HepG2 (cell line): ENCODE measurements at regions not wholly inside any gene's neighbourhood (a gene's known extent, or its start where the extent isn't known, plus 50 kb on each side); places are given as distances from the start of the nearest gene placed in this dataset.

Source experiments
- ATAC-seq: fragments of 200-7000 bp; cut with Tn5 transposase; 3 replicates; pipeline ENCODE4 v1.9.1; 2020; ENCODE audit warnings: mild to moderate bottlenecking, moderate library complexity
- BruUV-seq: library from RNA; stranded (reverse); fragments of 400-500 nt; replicated peaks from 2 replicates; lab custom pipeline; 2021; lab: Mats Ljungman, UMichigan
- CTCF ChIA-PET: fragments of 300-600 bp; formaldehyde crosslinking; extraction: SDS; loops from one replicate; lab custom pipeline; 2021; ENCODE audit warnings: low total read pairs, inconsistent platforms, low intra/inter-chr PET ratio; lab: Yijun Ruan, JAX
- POLR2A ChIA-PET: fragments of 350-600 bp; sonication (Branson Sonifier 250); formaldehyde crosslinking; loops from one replicate; lab custom pipeline; 2020; ENCODE audit warnings: antibody characterized with exemption, inconsistent platforms; lab: Yijun Ruan, JAX
- DNase-seq: peaks from one replicate; pipeline ENCODE4 v3.0.0-alpha.2; 2015; ENCODE audit warnings: low spot score
- FAIRE-seq: peaks from 3 replicates; lab custom pipeline; 2011; peaks lifted over from hg19 to GRCh38; lab: Jason Lieb, UNC
- H2AFZ ChIP-seq: one replicate; pipeline ENCODE4 v1.6.1; 2011; ENCODE audit warnings: low read length, inconsistent platforms
- H3K27ac ChIP-seq: fragments of 300-600 bp; 3 replicates; pipeline ENCODE4 v1.8.0; 2011; ENCODE audit warnings: mixed run types, mild to moderate bottlenecking, mixed read lengths, low read length, inconsistent platforms; ENCODE audit not compliant: insufficient read depth; ENCODE audit errors: extremely low read length
- H3K27me3 ChIP-seq, 2 experiments: fragments of 200-600 bp in 1 of 2; 2 replicates in 1 of 2; 3 replicates in 1 of 2; pipeline versions ENCODE4 v1.6.0 to v1.8.0; 2011; ENCODE audit warnings: low read length in 2 of 2, mild to moderate bottlenecking in 2 of 2, moderate library complexity in 2 of 2, inconsistent platforms in 1 of 2; ENCODE audit not compliant: insufficient read depth in 2 of 2, control insufficient read depth in 1 of 2
- H3K36me3 ChIP-seq, 2 experiments: fragments of 200-600 bp in 1 of 2; replicated peaks in 1 of 2; 2 replicates in 1 of 2; 3 replicates in 1 of 2; pipeline versions ENCODE4 v1.5.1 to v1.8.0; 2011; ENCODE audit warnings: low read length in 2 of 2, inconsistent platforms in 1 of 2; ENCODE audit not compliant: insufficient read depth in 2 of 2, control insufficient read depth in 1 of 2
- H3K4me1 ChIP-seq: 2 replicates; pipeline ENCODE4 v1.5.1; 2012; ENCODE audit warnings: low read length, inconsistent platforms; ENCODE audit not compliant: insufficient read depth
- H3K4me2 ChIP-seq: 2 replicates; pipeline ENCODE4 v1.6.0; 2011; ENCODE audit warnings: low read depth, low read length, inconsistent platforms
- H3K4me3 ChIP-seq, 3 experiments: fragments of 200-600 bp in 1 of 3; sonication (generic), shearing (Covaris generic) in 1 of 3; replicated peaks in 1 of 3; 2 replicates each; pipeline ENCODE4 v1.5.1; 2011 to 2016; ENCODE audit warnings: low read length in 3 of 3, inconsistent platforms in 2 of 3, low read depth in 2 of 3, mild to moderate bottlenecking in 2 of 3, control low read depth in 1 of 3, mixed read lengths in 1 of 3; ENCODE audit not compliant: insufficient read depth in 1 of 3
- H3K79me2 ChIP-seq: one replicate; pipeline ENCODE4 v1.6.1; 2011; ENCODE audit warnings: low read length, inconsistent platforms; ENCODE audit not compliant: insufficient read depth
- H3K9ac ChIP-seq: 2 replicates; pipeline ENCODE4 v1.6.0; 2011; ENCODE audit warnings: mild to moderate bottlenecking, low read depth, low read length, inconsistent platforms; ENCODE audit not compliant: insufficient read depth
- H3K9me3 ChIP-seq: 2 replicates; pipeline ENCODE4 v1.5.1; 2012; ENCODE audit warnings: mild to moderate bottlenecking, low read length
- H4K20me1 ChIP-seq: 2 replicates; pipeline ENCODE4 v1.6.0; 2011; ENCODE audit warnings: inconsistent platforms, mild to moderate bottlenecking, low read length, moderate library complexity; ENCODE audit not compliant: insufficient read depth
- CBFB ChIP-seq: sonication (generic); formaldehyde crosslinking; IDR thresholded peaks from 2 replicates; pipeline ENCODE4 v1.4.0; 2020; ENCODE audit warnings: missing genetic modification reagents
- GFI1 ChIP-seq: sonication (generic); formaldehyde crosslinking; IDR thresholded peaks from 2 replicates; pipeline ENCODE4 v1.5.0; 2020; ENCODE audit warnings: missing genetic modification reagents, mild to moderate bottlenecking, borderline replicate concordance
- LCORL ChIP-seq, 2 experiments: fragments of 450-650 bp in 1 of 2; sonication (generic) in 1 of 2; formaldehyde crosslinking in 1 of 2; IDR thresholded peaks; 2 replicates each; pipeline versions ENCODE4 v1.5.0 to v1.6.1; 2017 to 2020; ENCODE audit warnings: antibody characterized with exemption in 1 of 2, missing genetic modification reagents in 1 of 2
- MAFF ChIP-seq: IDR thresholded peaks from 2 replicates; pipeline ENCODE4 v1.6.1; 2011; ENCODE audit warnings: low read depth, low read length, improper control_type of control experiment
- MAFK ChIP-seq, 2 experiments: IDR thresholded peaks in 1 of 2; conservative IDR thresholded peaks in 1 of 2; 2 replicates each; pipeline ENCODE4 v1.6.1; 2011; ENCODE audit warnings: improper control_type of control experiment in 2 of 2, low read length in 2 of 2
- RAD51 ChIP-seq: fragments of 450-650 bp; IDR thresholded peaks from 2 replicates; pipeline ENCODE4 v1.6.1; 2016; ENCODE audit warnings: borderline replicate concordance
- SKI ChIP-seq: fragments of 450-650 bp; IDR thresholded peaks from one replicate; pipeline ENCODE4 v1.6.1; 2018; ENCODE audit warnings: mild to moderate bottlenecking; ENCODE audit not compliant: partially characterized antibody
- ZBTB20 ChIP-seq: sonication (generic); formaldehyde crosslinking; IDR thresholded peaks from 2 replicates; pipeline ENCODE4 v1.8.1; 2023; ENCODE audit warnings: missing genetic modification reagents, low read depth, mild to moderate bottlenecking, borderline replicate concordance
- WGBS: methylation state at CpG from one replicate; pipeline ENCODE4 v1.1.6; 2017; ENCODE audit warnings: low lambda C conversion rate; 5-methylcytosine and 5-hydroxymethylcytosine counted together
- in situ Hi-C: cut with HindIII; loops from 2 replicates; pipeline ENCODE4 v1.10.0; 2017; ENCODE audit warnings: low pct_unique_long_range_greater_than_20kb; ENCODE audit not compliant: extremely low pct_ligation_motif_present
- intact Hi-C: fragments of 100-400 bp; cut with micrococcal nuclease; formaldehyde crosslinking; loops from one replicate; pipeline ENCODE4 v1.10.0; 2022; ENCODE audit not compliant: unreplicated experiment

- 3% methylated on average over 4 of the region's 4 CpGs for WGBS
- BruUV-seq, result no TSS peak
- no peak for TF ChIP-seq ZBTB20
- no peak for TF ChIP-seq CBFB (CRISPR knock-in tag)
- no peak for TF ChIP-seq SKI
- TF ChIP-seq GFI1 (CRISPR knock-in tag), result no peak
- TF ChIP-seq LCORL (IDR thresholded peaks at IDR 0.05), result no peak
- TF ChIP-seq LCORL (CRISPR knock-in tag; IDR thresholded peaks at IDR 0.05), result no peak
- Histone ChIP-seq H3K36me3 (no peaks in the 10 kb centered on the region), H3K27ac (no peak overlapping the region), H3K4me3 (no peak overlapping the region), H3K4me2 (no peak overlapping the region), H3K27me3 (no peaks in the 10 kb centered on the region), H3K4me1 (no peaks in the 10 kb centered on the region), H2AFZ (no peak overlapping the region), H3K9ac (no peak overlapping the region), H3K79me2 (no peaks in the 10 kb centered on the region), H3K9me3 (no peaks in the 10 kb centered on the region; the same call in 1 of the 2 replicates), H4K20me1 (no peaks in the 10 kb centered on the region)
- POLR2A ChIA-PET, result no interaction called here
- in situ Hi-C loops, result no loop called here
- ATAC-seq, result no peak
- intact Hi-C loops, result no loop called here
- no peak for FAIRE-seq
- no peak for DNase-seq
- CTCF ChIA-PET, result no interaction called here
These were observed 70.0 kb upstream of the TSPAN5 start for GRCh38 chr4:98728433-98728832.

- in situ Hi-C loops, result no loop called here
- no peak overlapping the region for H3K4me3 ChIP-seq
- BruUV-seq, result no TSS peak
These were observed 63.6 kb upstream of the TSPAN5 start for GRCh38 chr4:98722000-98722399.

More at GRCh38 chr4:98722000-98722399, 63.6 kb upstream of the TSPAN5 start:
- Histone ChIP-seq H4K20me1 (no peaks in the 10 kb centered on the region), H2AFZ (no peak overlapping the region), H3K36me3 (no peaks in the 10 kb centered on the region), H3K27me3 (no peaks in the 10 kb centered on the region), H3K27ac (no peak overlapping the region), H3K79me2 (no peaks in the 10 kb centered on the region), H3K9me3 (no peaks in the 10 kb centered on the region; the same call in 1 of the 2 replicates), H3K4me1 (no peaks in the 10 kb centered on the region), H3K4me2 (no peak overlapping the region), H3K9ac (no peak overlapping the region)
- intact Hi-C loops, result no loop called here
- 2% methylated on average over 2 of the region's 2 CpGs for WGBS
- TF ChIP-seq RAD51 (no peak), MAFF (0 out of 2 replicates have a peak, but pooled peaks have one; percentile 18), MAFK (conservative IDR thresholded peaks at IDR 0.05 in 1 of 2, IDR thresholded peaks at IDR 0.05 in 1 of 2; ENCODE audit: low read length in 2 of 2) (peak in 1 of 2 experiments; percentile 26; a peak in 1 of 4 replicates)
- ChIA-PET CTCF (no interaction called here), POLR2A (no interaction called here)
- FAIRE-seq (no peak), ATAC-seq (no peak), DNase-seq (no peak)
